GDM1 (cell line): ENCODE measurements at regions not wholly inside any gene's neighbourhood (a gene's known extent, or its start where the extent isn't known, plus 50 kb on each side); places are given as distances from the start of the nearest gene placed in this dataset.
"Not testable (repeated sequence)": the region's sequence is repeated elsewhere in the genome, so short reads cannot be mapped to it uniquely, and the experiment has no call there.

Experiments
- DNase-seq: peaks from one replicate; lab custom pipeline; 2025; lab: John Stamatoyannopoulos, UW

DNA sequence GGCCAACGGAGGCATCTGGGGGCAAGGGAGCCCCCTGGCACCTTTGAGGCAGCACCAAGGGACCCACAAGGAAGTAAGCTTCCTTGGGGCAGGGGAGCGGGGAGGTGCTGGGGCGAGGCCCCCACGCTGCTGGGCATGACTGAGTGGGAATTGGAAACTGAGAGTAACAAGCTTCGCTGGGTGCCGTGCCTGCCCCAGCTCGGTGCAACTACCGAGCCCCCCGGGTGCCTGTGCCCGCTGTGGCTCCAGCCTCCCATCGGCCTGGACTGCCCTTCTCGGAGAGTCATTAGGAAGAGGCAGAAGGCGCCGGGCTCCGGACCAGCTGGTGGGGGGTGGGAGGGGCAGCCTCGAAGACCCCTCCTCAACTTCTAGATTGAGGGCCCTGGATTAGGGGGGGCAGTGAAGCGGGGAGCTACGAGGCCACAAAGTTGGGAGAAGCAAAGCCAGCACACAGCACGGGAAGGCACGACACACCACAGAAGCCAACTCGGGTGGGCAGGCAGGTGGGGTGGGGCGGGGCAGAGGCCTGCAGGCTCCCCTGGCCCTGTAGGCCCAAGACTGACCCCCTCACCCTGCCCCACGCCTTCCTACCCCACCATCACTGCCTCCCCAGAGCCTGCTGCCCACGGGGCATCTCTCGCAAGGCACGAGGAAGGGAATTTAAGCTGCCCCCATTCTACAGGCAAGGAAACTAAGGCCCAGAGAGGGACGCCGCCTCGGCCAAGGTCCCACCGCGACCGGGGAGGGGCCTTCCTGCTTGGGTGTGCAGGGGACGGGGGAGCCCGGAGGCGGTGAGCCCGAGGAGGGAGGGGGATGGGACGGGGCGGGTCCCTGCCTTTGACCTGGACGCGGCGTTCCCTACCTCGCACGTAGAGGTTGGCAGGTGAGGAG is 83.2 kb downstream of the PTPRS start:
- DNase-seq: no peak

DNA sequence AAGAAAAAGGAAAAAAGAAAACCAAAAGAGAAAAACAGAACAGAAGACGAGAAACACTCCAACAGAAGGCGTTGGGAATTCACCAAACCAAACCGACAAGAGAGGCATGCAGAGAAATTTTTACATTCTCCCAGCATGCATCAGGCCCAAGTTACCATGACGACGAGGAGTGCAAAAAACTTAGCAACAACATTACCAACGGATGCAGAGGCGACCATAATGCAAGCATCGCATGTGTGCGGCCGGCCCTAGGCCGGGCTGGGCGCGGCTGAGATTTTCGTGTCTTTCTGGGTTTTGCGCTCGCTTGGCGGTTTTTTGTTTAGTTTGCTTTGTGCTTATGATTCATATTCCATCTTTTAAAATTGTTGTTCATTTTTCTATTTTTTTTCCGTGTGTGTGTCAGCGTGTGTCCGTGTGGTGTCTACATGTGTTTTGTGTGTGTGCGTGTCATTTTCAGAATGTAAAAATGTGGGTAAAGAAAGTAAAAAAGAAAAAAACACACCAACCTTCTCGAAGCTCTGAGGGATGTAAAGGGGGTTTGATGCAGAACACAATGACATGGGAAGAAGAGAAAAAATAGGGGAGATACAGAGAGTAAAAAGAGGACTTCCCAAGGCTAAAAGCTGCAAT is 84.9 kb downstream of the PTPRS start:
- DNase-seq: no peak

DNA sequence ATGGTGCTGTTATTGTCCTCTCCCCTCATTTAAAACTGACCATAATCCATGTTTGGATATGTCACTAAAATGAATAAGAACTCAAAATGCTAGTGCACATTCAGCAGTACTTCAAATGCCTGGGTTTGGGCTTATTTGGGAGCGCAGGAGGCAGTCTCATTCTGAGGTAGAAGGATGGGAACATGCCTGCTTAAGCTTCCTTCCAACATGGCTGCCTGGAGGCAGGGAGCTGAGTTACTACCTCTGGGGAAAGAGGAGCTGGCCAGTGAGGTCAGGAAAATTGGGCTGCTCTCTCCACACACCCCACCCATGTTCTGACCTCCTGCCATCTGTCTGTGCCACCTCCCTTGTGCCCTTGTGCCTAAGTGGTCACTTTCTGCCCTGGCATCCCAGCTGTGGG is 85.7 kb downstream of the PTPRS start:
- no peak for DNase-seq

DNA sequence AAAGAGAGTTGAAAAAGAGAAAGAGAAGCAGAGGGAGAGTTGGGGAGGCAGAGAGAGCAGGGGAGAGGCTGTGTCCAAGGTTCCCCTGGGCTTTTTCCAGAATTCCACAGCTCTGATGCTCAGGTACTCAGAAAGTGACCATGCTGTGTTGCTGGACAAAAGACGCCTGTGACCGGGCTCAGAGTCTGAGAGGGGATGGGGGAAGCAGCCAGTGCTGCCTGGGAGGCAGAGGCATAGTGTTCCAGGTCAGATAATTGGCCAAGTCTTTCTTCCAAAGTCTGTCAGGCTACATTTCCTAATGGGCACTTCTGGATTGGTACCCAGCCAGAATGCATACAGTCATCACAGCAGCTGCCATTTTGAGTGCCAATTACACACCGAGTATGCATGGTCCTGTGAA is 86.1 kb downstream of the PTPRS start:
- DNase-seq: no peak

DNA sequence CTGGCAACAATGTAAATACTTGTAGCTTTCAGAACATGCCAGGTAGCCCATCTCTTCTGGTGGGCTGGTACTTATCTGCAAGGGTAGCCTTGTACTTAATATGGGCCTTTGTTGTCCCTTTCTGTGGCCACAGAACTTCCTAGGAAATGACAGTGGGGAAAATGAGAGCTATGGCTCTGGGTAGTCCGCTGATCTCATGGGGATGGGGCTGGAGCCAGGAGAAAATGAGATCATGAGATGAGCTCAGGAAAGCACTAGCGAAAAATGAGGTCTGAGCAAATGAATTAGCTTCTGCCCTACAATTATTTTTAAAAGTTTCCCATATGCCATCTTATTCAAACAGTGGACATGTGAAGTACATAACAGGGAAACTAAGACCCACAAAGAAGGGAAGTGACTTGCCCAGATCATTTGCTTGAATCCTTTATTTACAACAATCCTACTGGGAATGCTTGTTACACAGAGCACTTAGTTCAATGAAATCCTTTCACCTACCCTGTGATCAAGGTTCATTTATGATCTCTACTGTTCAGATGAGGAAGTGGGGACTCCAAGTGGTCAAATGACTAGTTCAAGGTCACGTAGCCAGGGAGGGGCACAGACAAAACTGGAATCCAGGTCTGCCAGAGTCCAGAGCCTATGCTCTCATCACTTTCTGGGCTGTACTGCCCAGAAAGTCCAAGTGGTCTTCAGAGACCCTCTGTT is 87.1 kb downstream of the PTPRS start:
- DNase-seq: no peak

DNA sequence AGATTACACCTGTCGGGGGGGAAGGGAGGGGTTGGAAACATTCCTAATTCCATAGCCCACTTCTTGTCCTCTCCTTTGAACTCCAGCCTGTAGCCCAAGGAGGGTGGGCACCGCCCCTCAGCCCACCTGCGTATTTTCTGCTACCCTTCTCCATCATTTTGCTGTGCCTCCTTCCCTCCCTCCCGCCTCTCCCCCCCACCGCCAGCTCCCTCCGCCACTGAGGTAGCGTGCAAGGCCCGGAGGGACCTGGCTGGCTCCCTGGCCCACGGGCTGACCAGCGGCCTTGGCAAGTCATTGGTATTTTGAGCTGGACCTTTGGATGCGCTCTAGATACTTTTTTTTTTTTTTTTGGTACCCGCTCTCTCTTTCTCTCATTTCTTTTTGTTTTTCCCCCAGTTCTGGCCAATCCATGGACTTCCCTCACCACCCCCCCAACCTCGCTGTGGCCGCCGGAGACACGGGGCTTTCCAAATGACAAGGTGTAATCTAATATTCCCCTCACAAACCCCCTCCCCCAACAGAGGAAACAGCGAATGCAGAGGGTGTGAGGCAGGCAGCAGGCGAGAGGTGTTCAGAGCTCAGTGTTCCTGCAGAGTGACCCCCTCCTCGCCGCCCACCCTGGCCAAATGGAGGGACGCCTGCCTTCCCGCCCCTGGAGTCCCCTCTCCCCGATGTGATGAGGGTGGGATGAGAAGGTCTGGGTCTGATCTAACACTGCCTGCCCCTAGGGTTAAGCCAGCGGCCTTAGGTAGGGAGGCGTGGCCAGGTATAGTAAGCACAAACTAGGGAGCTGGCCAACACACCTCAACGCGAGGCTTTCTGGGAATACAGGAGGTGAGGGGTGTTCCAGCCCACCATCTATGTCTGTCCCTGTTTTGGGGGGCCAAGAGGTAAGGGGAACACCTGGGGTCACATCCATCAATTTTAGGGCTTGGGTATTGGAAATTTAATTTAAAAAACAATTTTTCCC is 89.2 kb downstream of the PTPRS start:
- DNase-seq: no peak

DNA sequence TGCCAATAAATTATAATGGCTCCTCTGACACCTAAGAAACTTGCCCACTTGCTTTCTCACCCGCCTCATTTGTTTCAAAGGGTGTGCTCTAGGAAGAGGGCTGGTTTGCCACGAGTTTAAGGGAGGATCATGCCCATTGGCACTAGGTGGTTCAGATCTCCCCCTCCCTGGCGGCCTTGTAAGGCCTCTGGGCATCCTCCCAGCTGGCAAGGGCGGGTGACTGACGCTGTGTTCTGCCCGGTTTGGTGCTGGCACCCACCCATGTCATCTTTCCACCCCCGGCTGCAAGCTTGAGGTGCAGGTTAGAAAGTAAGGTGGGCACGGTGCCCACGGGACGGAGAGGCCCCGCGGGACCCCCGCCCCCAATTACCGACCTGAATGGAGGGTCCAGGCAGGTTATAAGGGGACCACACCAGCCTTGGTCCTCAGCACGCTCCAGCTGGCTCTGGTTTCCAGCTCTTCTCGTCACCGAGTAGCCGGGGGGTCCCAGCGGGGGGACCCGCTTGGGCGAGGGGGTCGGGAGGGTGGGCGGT is 90.4 kb downstream of the PTPRS start:
- DNase-seq: no peak

DNA sequence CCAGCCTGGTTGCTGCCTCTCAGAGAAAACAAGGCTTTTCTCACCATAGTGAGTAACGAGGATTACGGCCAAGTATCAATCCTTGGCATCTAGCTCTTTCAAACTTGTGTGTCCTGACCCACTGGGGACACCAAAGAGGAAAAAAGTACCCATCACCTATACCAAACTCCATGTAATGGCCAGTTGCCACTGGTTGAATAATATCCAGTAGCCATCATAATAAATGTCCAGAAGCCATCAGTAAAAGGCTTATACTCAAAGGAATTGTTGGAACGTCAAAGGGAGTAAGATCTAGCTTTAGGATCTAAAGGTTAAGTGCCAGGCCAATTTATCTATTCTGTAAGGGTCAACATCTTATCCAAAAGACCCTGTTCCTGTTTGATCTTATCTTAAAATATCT is 91.1 kb downstream of the PTPRS start:
- DNase-seq: no peak

DNA sequence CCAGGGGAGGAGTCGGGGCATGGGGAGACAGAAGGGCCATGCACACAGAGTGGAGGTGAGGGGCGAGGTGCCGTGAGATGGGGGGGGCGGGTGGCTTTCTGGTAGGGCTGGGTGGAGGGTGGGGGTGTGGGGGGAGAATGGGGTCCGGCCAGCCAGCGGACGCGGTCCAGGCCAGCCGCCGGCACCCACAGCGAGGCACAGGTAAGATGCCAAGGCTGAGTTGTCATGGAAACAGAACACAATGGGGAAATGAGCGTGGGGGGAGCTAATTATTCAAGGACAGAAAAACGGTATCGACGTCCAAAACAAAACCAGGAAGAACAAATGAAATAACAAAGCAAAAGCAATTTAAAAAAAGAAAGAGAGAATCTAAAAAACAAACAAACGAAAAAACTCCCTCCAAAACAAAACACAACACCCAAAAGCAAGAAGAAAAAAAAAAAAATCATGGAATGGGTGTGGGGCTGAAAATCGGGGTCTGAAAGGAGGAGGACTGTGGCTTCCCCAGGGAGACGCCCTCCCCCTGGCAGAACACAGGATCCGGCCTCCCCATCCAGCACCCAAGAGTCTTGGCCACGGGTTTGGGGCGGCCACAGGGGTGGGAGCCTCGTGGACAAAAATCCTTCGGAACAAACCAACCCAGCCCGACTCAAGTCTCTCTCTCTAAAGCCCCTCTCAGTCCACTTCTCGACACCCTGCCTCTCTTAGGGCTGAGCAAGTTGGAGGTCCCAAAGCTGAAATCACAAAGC is 92.5 kb downstream of the PTPRS start:
- DNase-seq: no peak

DNA sequence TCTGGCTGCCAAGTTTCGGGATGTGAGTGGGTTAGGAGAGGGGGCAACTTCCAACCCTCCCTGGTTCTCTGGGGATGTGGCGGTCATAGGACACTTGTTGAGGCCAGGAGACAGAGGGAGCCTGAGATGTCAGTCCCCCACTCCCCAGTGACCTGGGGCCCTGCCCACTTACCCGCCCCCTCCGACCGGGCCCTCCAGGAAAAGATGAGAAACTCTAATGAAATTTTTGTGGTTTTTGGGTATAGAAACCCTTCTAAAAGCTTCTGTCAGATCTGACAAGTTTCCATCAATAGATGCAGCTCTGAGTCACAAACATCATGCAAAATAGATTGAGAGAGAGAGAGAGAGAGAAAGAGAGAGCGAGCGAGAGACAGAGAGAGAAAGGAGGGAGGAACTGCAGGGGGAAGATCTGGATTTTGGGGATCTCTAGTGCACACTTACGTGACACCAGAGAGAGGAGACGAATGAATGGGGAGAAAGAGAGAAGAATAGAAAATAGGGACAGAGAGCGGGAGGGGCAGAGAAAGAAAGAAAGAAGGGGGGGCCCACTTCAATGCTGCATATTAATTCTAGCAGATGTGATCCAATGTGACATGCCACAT is 94.0 kb downstream of the PTPRS start:
- DNase-seq: no peak

DNA sequence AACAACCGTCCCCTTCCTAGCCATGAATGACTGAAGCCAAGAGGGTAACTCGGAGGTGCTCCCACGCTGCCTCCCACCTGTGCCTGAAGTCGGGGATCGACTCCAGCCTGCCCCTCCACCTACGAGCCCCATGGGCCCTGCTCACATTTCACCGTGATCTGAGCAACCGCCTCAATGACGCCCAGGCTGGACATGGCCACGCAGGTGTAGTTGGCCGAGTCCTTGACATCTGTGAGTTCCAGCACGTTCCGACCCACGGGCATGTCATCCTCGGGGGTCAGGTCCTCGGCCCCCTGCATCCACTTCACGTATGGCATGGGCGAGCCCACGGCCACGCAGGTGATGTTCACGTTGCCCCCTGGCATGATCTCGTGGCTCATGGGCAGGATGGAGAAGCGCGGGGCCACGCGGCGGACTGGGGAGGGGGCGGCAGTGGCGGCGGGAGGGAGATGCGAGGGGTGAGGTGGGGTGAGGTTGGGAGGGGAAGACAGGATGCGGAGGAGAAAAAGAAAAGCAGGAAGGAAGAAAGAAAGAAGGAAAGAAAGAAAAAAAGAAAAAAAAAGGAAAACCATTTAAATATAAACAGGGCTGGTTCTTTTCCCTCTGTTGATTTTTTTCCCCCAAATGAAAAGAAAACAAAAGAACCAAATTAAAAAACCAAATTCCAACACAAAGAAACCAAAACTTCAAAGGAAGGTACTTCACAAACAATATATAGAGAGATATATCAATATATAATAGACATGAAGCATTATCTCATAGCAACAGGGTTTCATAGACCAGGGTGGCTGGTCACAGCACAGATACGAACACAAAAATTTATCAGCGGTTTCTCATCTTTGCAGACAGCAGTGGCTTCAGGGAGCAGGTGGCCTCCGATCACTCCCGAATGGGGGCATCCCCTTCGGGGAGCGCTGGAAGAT is 94.7 kb downstream of the PTPRS start:
- no peak for DNase-seq

DNA sequence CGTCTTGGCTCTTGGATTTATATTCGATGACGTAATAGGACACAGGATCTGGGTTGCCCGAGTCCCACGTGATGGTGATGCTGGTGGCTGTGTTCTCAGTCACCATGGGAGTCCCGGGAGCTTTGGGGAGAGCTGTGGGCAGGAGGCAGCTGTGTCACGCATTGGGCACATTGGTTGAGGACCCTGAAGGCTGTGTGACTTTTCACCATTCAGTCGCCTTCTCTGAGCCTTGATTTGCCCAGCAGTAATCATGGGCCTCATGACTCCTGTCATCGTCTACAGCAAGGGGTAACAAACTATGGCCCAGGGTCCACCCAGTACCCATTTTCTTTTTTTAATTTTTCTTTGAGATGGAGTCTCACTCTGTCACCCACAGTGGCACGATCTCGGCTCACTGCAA is 96.3 kb downstream of the PTPRS start:
- DNase-seq: no peak

DNA sequence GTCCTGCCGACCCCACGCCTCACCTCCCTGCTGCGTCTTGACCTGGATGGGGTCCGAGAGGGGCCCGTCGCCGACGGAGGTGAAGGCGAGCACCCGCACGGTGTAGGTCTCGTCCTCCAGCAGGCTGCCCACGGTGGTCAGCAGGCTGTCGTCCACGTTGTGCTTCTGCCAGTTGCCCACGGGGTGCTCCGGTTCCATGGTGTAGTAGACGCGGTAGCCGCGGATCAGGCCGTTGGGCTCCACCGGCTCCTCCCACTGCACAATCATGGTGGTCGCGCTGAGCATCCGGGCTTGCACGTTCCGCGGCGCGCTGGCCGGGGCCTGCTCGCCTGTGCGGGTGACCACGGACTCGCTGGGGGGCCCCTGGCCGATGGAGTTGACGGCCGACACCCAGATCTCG is 96.7 kb downstream of the PTPRS start:
- no peak for DNase-seq

DNA sequence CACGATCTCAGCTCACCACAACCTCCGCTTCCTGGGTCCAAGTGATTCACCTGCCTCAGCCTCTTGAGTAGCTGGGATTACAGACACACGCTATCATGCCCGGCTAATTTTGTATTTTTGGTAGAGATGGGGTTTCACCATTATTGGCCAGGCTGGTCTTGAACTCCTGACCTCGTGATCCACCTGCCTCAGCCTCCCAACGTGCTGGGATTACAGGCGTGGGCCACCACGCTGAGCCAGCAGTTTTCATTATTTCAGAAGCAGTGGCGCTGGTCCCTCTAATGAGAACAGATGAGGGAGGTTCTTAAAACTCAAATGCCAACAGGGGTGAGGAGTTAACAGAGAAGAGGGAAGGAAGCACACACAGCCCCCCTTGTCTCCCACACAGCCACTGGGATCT is 98.7 kb downstream of the PTPRS start:
- not testable (repeated sequence) for DNase-seq

DNA sequence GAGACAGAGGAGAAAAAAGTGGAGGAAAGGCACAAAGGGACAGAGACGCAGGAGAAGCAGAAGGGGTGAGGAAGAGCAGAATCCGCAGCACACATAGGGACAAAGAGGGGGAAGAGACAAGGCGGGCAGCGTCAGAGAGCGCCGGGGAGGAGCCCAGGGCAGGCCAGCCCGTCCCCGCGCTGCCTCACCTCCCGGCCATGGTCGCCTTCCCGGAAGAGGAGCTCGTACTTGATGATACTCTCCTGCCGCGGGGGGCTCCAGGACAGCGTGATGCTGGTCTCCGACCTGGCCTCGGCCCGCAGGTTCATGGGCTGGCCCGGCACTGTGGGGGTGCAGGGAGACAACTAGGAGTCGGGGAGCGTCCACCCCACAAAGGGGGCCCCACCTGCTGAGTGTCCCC is 100.6 kb downstream of the PTPRS start:
- no peak for DNase-seq

DNA sequence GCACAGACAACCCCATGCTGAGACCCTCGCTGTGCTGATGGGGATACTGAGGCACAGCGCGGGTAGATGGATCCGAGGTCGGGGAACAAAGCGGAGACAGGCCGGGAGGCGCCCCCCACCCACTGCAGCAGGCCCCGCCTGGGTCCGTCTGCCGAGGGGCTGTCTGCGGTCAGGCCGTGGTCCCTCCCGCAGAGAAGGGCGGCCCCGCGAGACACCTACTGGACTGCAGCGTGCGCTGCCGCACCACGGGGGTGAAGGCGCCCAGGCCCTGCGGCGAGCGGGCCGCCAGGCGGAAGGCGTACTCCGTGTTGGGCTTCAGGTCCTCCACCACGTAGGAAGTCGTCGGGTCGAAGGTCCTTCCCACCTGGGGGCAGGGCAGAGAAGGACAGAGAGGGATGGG is 101.9 kb downstream of the PTPRS start:
- DNase-seq: no peak

DNA sequence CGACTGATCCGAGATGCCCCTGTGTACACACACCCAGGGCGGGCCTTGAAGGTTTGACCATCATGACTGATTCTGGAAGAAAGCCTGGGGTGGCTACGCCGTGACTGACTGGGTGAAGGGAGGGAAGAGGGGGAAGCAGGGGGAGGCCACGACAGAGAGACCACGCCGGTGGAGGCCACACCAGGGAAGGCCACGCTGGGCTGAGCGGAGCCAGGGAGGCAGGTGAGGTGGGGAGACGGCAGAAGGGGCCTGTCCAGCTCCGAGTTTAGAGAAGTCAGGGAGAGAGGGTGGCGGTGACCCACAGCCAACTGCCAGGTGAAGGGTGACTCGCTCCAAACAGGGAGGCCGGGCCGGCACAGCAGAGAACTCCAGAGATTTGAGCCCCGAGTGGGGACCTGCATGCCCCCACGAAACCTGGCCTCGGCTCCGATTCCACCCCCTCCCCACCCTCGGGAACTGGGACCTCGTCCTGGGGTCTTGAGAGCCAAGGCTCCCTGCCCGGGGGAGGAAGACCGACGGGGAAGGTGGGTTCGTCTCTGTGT is 102.6 kb downstream of the PTPRS start:
- DNase-seq: no peak

DNA sequence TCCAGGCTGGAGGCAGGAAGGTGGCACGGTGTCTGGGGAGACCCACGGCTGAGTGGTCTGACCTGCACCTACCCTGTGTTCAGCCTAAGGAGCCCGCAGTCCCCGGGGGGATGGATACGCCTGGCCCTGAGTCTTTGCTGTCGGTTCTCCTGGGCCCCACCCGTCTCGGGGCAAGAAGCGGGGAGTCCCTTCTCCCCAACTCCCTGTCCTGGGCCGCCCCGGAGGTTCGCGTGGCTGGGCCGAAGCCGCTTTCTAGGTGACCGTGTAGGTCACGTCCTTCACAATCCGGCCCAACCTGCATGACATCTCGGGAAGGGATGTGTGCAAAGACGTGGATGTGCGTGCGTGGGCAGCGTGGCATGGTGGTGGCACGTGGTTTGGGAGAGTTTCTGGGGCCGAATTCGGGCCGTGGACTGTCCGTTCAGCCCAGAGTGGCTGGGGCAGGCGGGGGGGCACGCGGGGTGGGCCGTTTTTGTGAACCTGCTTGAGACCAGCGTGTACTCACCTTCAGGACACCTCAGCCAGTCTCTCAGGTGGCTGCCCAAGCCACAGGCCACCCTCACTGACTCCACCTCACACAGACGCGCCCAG is 103.3 kb downstream of the PTPRS start:
- DNase-seq: no peak
